HG03196 (cell line): ENCODE measurements at regions not wholly inside any gene's neighbourhood (a gene's known extent, or its start where the extent isn't known, plus 50 kb on each side); places are given as distances from the start of the nearest gene placed in this dataset.

ENCODE experiments used
- ATAC-seq: cut with Tn5 transposase; IDR thresholded peaks from one replicate; pipeline ENCODE4 v1.9.1; 2021; ENCODE audit not compliant: unreplicated experiment

GRCh38 chr5:164359260-164360255, 854.1 kb downstream of the MAT2B start:
- ATAC-seq, result peak; percentile 23

GRCh38 chr5:164360589-164360988, 855.2 kb downstream of the MAT2B start:
- ATAC-seq, result no peak

- no peak for ATAC-seq
Measured at GRCh38 chr5:164361986-164362385, 856.6 kb downstream of the MAT2B start.

GRCh38 chr5:164362835-164363234, 857.4 kb downstream of the MAT2B start:
- ATAC-seq, result no peak

GRCh38 chr5:164364237-164365208, 859.1 kb downstream of the MAT2B start:
- ATAC-seq, result no peak

GRCh38 chr5:164370841-164371240, 865.4 kb downstream of the MAT2B start:
- ATAC-seq, result no peak

GRCh38 chr5:164372892-164373291, 867.5 kb downstream of the MAT2B start:
- ATAC-seq, result no peak

- no peak for ATAC-seq
Measured at GRCh38 chr5:164373876-164374275, 868.5 kb downstream of the MAT2B start.

- ATAC-seq, result no peak
Measured at GRCh38 chr5:164375051-164375450, 869.6 kb downstream of the MAT2B start.

- ATAC-seq, result no peak
Measured at GRCh38 chr5:164376843-164377242, 871.4 kb downstream of the MAT2B start.

- no peak for ATAC-seq
Measured at GRCh38 chr5:164377746-164378145, 872.3 kb downstream of the MAT2B start.

GRCh38 chr5:164383662-164384061, 878.2 kb downstream of the MAT2B start:
- ATAC-seq, result no peak

GRCh38 chr5:164392531-164392930, 887.1 kb downstream of the MAT2B start:
- ATAC-seq, result no peak

- ATAC-seq, result no peak
Measured at GRCh38 chr5:164394686-164395194, 889.3 kb downstream of the MAT2B start.

- no peak for ATAC-seq
Measured at GRCh38 chr5:164412531-164412930, 907.1 kb downstream of the MAT2B start.

GRCh38 chr5:164420161-164420560, 914.7 kb downstream of the MAT2B start:
- ATAC-seq, result no peak

- ATAC-seq, result no peak
Measured at GRCh38 chr5:164422400-164422799, 917.0 kb downstream of the MAT2B start.

- no peak for ATAC-seq
Measured at GRCh38 chr5:164431634-164432304, 926.4 kb downstream of the MAT2B start.

- ATAC-seq, result no peak
Measured at GRCh38 chr5:164433106-164433870, 927.9 kb downstream of the MAT2B start.

- ATAC-seq, result no peak
Measured at GRCh38 chr5:164435576-164435975, 930.2 kb downstream of the MAT2B start.
